Natural killer cell treated with Interleukin-12 subunit alpha and Interleukin-12 subunit beta and Interleukin-15 and Interleukin-18, amount 100 ng/mL, for 72 hours (primary cell): ENCODE measurements at regions not wholly inside any gene's neighbourhood (a gene's known extent, or its start where the extent isn't known, plus 50 kb on each side); places are given as distances from the start of the nearest gene placed in this dataset.

Experiments used
- ATAC-seq, 2 donors: fragments of 150-1000 bp; cut with Tn5 transposase in 1 of 2; sonication (Bioruptor Pico), chemical (Tn5 transposase) in 1 of 2; 2 replicates each; pipeline ENCODE4 v1.10.0; 2021
- DNase-seq: peaks from one replicate; pipeline ENCODE4 v3.0.0; 2022; ENCODE audit warnings: low spot score
- H3K27ac Mint-ChIP-seq, 2 donors: 1 replicate in 1 of 2; 2 replicates in 1 of 2; pipeline ENCODE4 v1.8.0; 2022; ENCODE audit warnings: mixed read lengths in 2 of 2, mild to moderate bottlenecking in 1 of 2, moderate library complexity in 1 of 2
- H3K27me3 Mint-ChIP-seq, 2 donors: 1 replicate in 1 of 2; 2 replicates in 1 of 2; pipeline ENCODE4 v1.8.0; 2022; ENCODE audit warnings: mixed read lengths in 2 of 2
- H3K36me3 Mint-ChIP-seq: one replicate; pipeline ENCODE4 v1.8.0; 2022; ENCODE audit warnings: mixed read lengths
- H3K4me1 Mint-ChIP-seq, 2 donors: 1 replicate in 1 of 2; 2 replicates in 1 of 2; pipeline ENCODE4 v1.8.0; 2022; ENCODE audit warnings: low read depth in 2 of 2, mixed read lengths in 2 of 2, mild to moderate bottlenecking in 1 of 2
- H3K4me3 Mint-ChIP-seq: one replicate; pipeline ENCODE4 v1.8.0; 2022; ENCODE audit warnings: mixed read lengths
- H3K9me3 Mint-ChIP-seq: 2 replicates; pipeline ENCODE4 v1.8.0; 2022; ENCODE audit warnings: mixed read lengths

- H3K27ac Mint-ChIP-seq = peak overlapping the region; percentile 69 to 91
- peaks cover 49 to 59% of the 10 kb centered on the region in 2 donors for H3K4me1 Mint-ChIP-seq
- H3K4me3 Mint-ChIP-seq = peak overlapping the region; percentile 54
- H3K9me3 Mint-ChIP-seq = peaks cover 11% of the 10 kb centered on the region
- ATAC-seq = no peak
- H3K27me3 Mint-ChIP-seq = no peaks in the 10 kb centered on the region
- no peaks in the 10 kb centered on the region for H3K36me3 Mint-ChIP-seq
- no peak for DNase-seq
Measured at GRCh38 chr6:137793805-137794515, 73.1 kb upstream of the TNFAIP3 start.

GRCh38 chr6:137794516-137795201 is 72.4 kb upstream of the TNFAIP3 start:
- Mint-ChIP-seq H3K9me3 (peaks cover 11% of the 10 kb centered on the region), H3K27ac (peak overlapping the region; percentile 69 to 91), H3K4me3 (peak overlapping the region; percentile 54), H3K4me1 (peaks cover 56 to 64% of the 10 kb centered on the region in 2 donors), H3K27me3 (no peaks in the 10 kb centered on the region), H3K36me3 (no peaks in the 10 kb centered on the region)
- ATAC-seq = peak in 1 of 2 donors; percentile 68
- no peak for DNase-seq

GRCh38 chr6:137795501-137795900 is 71.6 kb upstream of the TNFAIP3 start:
- Mint-ChIP-seq H3K4me3 (peak overlapping the region; percentile 21), H3K4me1 (peaks cover 61 to 64% of the 10 kb centered on the region in 2 donors), H3K27me3 (no peaks in the 10 kb centered on the region), H3K27ac (peak overlapping the region; percentile 69 to 91), H3K36me3 (no peaks in the 10 kb centered on the region), H3K9me3 (peaks cover 11% of the 10 kb centered on the region)
- DNase-seq (peak; percentile 66), ATAC-seq (peak in 1 of 2 donors; percentile 60)

- DNase-seq (no peak), ATAC-seq (no peak)
- Mint-ChIP-seq H3K27ac (peak overlapping the region in 1 of 2 donors; percentile 40), H3K4me3 (no peak overlapping the region), H3K27me3 (no peaks in the 10 kb centered on the region), H3K36me3 (no peaks in the 10 kb centered on the region), H3K9me3 (peaks cover 8% of the 10 kb centered on the region), H3K4me1 (peaks cover 54 to 61% of the 10 kb centered on the region in 2 donors)
Measured at GRCh38 chr6:137798261-137798660, 68.8 kb upstream of the TNFAIP3 start.

GRCh38 chr6:137798846-137799245 is 68.2 kb upstream of the TNFAIP3 start:
- Mint-ChIP-seq H3K27ac (peak overlapping the region; percentile 63 to 78), H3K4me1 (peaks cover 48 to 59% of the 10 kb centered on the region in 2 donors), H3K9me3 (peaks cover 8% of the 10 kb centered on the region), H3K36me3 (no peaks in the 10 kb centered on the region), H3K4me3 (no peak overlapping the region), H3K27me3 (no peaks in the 10 kb centered on the region)
- no peak for DNase-seq
- ATAC-seq = no peak

- H3K27me3 Mint-ChIP-seq = no peaks in the 10 kb centered on the region
- H3K4me1 Mint-ChIP-seq = peaks cover 36 to 49% of the 10 kb centered on the region in 2 donors
- ATAC-seq (peak; percentile 74 to 77), DNase-seq (no peak)
- no peaks in the 10 kb centered on the region for H3K36me3 Mint-ChIP-seq
- peak overlapping the region; percentile 63 to 78 for H3K27ac Mint-ChIP-seq
- H3K4me3 Mint-ChIP-seq = peak overlapping the region; percentile 54
- peaks cover 2% of the 10 kb centered on the region for H3K9me3 Mint-ChIP-seq
Measured at GRCh38 chr6:137799950-137800568, 67.0 kb upstream of the TNFAIP3 start.

- no peaks in the 10 kb centered on the region for H3K36me3 Mint-ChIP-seq
- H3K27ac Mint-ChIP-seq = peak overlapping the region; percentile 63 to 78
- H3K27me3 Mint-ChIP-seq = no peaks in the 10 kb centered on the region
- H3K9me3 Mint-ChIP-seq = peaks cover 2% of the 10 kb centered on the region
- ATAC-seq (no peak), DNase-seq (no peak)
- H3K4me3 Mint-ChIP-seq = peak overlapping the region; percentile 54
- H3K4me1 Mint-ChIP-seq = peaks cover 29 to 42% of the 10 kb centered on the region in 2 donors
Measured at GRCh38 chr6:137800762-137801161, 66.3 kb upstream of the TNFAIP3 start.

GRCh38 chr6:137801352-137802114 is 65.5 kb upstream of the TNFAIP3 start:
- Mint-ChIP-seq H3K4me1 (peaks cover 25 to 40% of the 10 kb centered on the region in 2 donors), H3K27me3 (no peaks in the 10 kb centered on the region), H3K36me3 (no peaks in the 10 kb centered on the region), H3K9me3 (peaks cover 2% of the 10 kb centered on the region), H3K4me3 (no peak overlapping the region), H3K27ac (peak overlapping the region; percentile 63 to 78)
- ATAC-seq = no peak
- DNase-seq = no peak

GRCh38 chr6:137802408-137803182 is 64.5 kb upstream of the TNFAIP3 start:
- Mint-ChIP-seq H3K9me3 (peaks cover 7% of the 10 kb centered on the region), H3K4me1 (peaks cover 32 to 43% of the 10 kb centered on the region in 2 donors), H3K4me3 (no peak overlapping the region), H3K36me3 (peaks cover 6% of the 10 kb centered on the region), H3K27me3 (no peaks in the 10 kb centered on the region), H3K27ac (peak overlapping the region in 1 of 2 donors; percentile 78)
- DNase-seq (no peak), ATAC-seq (no peak)

- ATAC-seq (no peak), DNase-seq (no peak)
- H3K4me1 Mint-ChIP-seq = peaks cover 32 to 35% of the 10 kb centered on the region in 2 donors
- H3K9me3 Mint-ChIP-seq = peaks cover 7% of the 10 kb centered on the region
- peak overlapping the region in 1 of 2 donors; percentile 70 for H3K27ac Mint-ChIP-seq
- H3K4me3 Mint-ChIP-seq = no peak overlapping the region
- no peaks in the 10 kb centered on the region for H3K27me3 Mint-ChIP-seq
- peaks cover 6% of the 10 kb centered on the region for H3K36me3 Mint-ChIP-seq
Measured at GRCh38 chr6:137804637-137805036, 62.4 kb upstream of the TNFAIP3 start.

- Mint-ChIP-seq H3K4me1 (peaks cover 29 to 30% of the 10 kb centered on the region in 2 donors), H3K27me3 (no peaks in the 10 kb centered on the region), H3K4me3 (no peak overlapping the region), H3K36me3 (peaks cover 6% of the 10 kb centered on the region), H3K27ac (peak overlapping the region in 1 of 2 donors; percentile 54), H3K9me3 (peaks cover 7% of the 10 kb centered on the region)
- DNase-seq (no peak), ATAC-seq (no peak)
Measured at GRCh38 chr6:137805622-137806021, 61.4 kb upstream of the TNFAIP3 start.

- Mint-ChIP-seq H3K4me3 (no peak overlapping the region), H3K27me3 (no peaks in the 10 kb centered on the region), H3K9me3 (peaks cover 10% of the 10 kb centered on the region), H3K27ac (peak overlapping the region; percentile 54 to 60), H3K4me1 (peaks cover 35 to 37% of the 10 kb centered on the region in 2 donors), H3K36me3 (peaks cover 6% of the 10 kb centered on the region)
- DNase-seq = no peak
- no peak for ATAC-seq
Measured at GRCh38 chr6:137806914-137807682, 60.0 kb upstream of the TNFAIP3 start.
